T-helper 9 cell (primary cell): ENCODE measurements at regions not wholly inside any gene's neighbourhood (a gene's known extent, or its start where the extent isn't known, plus 50 kb on each side); places are given as distances from the start of the nearest gene placed in this dataset.
A peak's percentile ranks its signal among the peaks of the same experiment; 100 is the strongest.

Experiments used
- DNase-seq: peaks from one replicate; pipeline ENCODE4 v3.0.0-alpha.2; 2020

- DNase-seq = no peak
These were observed 78.3 kb upstream of the AOAH start for GRCh38 chr7:36802459-36803135.

- no peak for DNase-seq
These were observed 72.7 kb upstream of the AOAH start for GRCh38 chr7:36796850-36797536.

DNA sequence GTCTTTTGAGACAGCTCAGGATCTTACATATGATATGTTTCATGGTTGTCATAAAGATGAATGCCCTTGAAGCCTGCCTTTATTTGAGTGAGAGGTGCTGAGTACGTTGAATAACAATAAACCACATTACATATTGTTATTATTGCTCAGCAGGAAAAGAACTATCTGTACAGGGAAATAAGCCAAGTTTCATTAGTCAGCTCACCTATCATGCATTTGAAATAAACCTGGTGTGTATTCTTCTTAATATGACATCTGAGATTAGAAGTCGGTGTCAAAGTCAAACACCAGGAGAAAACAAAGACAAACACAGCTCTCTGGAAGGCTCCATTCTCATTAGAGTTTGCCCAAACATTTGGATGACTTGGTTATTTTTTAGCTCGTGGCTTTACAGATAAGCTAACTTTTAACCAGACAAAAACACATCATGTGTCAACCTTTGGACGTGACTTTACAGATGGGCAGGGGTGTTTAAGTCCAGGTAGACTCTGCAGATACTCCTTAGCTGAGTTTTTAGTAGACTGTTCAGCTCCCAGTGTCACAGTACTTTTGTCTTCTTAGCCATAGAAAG is 71.2 kb upstream of the AOAH start:
- no peak for DNase-seq

DNA sequence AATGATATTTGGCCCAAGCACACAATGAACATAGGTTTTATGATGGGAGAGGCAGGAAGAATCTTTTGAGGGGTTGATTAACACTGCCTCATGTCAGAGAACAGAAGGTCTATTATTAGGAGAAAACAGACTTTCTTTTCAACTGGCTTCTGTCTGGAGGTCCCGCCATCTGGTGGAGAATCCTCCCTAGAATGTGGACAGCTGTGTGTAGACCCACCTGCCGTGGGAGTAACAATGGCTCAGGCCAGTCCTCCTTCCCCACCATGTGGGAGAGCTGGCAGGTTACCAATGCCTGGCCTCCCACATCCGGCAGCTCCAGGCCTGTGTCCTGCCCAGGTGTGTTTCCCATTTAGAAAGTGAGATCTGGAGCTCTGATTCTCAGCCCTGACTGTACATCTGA is 70.4 kb upstream of the AOAH start:
- DNase-seq = no peak

DNA sequence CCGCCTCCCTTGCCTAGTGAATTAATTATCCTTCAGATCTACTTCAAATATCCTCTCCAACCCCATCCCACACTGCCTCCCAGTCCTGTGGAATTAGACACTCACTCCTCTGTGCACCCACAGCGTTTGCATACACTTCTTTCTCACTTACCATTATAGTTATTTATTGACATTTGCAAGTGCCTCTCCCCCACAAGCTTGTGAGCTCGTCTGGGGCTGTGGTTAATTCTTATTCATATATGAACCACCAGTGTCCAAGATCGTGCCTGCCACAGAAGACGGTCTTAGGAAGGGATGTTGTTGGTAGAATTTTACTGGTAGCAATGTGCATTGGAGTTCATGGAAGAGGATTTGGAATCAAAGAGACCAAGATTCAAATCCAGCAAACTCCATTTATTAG is 68.1 kb upstream of the AOAH start:
- no peak for DNase-seq

DNA sequence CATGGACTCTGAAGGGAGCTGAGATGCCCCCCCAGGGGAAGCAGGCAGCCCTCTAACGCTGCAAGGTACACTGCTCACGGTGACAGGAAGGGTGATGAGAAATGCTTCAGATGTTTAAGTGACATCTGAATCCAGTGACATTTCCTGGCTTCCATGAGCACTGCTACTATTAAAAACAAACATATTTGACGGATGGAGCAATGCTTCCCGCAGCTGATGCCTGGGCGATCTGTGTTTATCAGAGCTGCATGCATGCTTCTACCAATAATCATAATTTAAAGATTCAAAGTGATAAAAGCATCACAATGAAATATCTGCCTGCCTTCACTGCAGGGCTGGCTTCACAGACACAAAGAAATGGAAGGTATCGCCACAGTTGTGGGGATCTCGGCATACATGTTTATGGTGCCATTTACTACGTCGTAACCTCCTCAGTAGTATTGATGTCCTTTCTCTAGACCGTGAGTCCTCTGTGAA is 66.1 kb upstream of the AOAH start:
- DNase-seq = no peak

DNA sequence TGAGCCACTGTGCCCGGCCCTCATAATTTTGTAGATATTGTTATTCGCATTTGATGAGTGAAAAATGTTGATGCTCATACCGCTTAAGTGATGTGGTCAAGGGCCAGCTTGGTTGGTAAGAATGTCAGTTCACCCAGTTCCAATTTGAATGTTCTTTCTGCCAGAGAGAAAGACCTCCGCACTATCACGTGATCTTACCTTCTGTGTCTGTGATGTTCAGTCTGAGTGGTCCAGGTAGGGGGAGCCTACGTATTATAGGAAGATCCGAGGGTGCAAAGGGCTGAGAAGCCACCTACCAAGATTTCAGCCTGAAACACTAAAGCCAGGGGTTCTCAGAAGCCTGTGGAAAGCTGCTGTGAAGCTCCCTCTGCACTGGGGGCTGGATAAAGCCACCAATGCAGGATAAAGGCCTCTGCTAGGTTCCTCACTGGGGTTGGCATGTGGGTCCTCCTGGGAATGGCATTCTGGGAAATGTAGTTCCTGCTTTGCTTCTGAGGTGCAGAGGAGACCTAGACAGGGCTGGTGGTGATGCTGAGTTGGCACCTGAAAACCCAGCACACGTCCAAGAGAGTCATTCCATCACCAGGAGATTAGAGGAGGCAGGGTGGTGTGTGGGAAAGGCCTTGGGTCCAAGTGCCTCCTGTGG is 64.7 kb upstream of the AOAH start:
- DNase-seq = no peak

GRCh38 chr7:36787933-36788378 is 63.7 kb upstream of the AOAH start:
- no peak for DNase-seq

DNA sequence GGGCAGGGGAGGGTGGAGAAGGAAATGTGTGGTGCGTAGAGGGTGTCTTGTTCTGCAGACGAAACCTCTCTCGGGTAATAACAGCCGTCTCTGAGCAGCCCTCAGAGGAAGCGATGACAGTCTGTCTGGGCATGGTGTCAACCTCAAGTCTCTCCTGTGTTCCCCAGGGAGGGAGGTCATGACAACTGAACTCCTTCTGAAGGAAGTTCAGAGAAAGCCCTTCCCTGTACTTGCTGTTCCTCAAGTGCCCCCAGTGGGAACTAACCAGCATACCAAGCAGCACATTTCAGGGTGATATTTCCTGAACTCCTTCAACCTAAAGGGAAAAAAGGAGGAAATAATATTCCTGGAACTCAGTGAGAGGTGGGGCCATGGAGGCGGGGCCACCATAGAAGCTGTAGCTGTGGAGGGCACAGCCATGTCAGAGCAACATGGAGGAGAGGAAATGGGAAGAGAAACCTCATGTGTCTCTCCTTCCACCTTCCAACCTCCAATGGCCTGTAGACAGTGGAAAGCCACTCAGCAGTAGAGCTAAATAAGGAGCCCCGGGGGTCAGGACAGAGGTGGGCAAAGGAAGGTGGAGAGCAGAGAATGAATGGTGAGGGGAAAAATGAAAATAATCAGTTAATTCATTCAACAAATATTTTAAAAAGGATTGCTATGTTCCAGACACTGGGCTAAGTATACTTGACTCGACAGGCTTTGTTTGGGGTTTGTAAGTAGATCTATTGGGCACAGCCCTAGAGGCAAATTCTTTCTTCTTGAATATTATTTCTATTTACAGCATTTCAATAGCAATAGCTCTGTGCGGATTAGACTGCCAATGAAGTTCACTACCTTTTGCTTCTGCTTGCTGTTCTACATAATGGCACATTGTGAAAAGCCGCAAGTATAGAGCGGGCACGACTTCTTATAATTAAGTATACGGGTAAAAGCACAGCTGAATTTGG is 61.0 kb upstream of the AOAH start:
- peak; percentile 62 for DNase-seq

DNA sequence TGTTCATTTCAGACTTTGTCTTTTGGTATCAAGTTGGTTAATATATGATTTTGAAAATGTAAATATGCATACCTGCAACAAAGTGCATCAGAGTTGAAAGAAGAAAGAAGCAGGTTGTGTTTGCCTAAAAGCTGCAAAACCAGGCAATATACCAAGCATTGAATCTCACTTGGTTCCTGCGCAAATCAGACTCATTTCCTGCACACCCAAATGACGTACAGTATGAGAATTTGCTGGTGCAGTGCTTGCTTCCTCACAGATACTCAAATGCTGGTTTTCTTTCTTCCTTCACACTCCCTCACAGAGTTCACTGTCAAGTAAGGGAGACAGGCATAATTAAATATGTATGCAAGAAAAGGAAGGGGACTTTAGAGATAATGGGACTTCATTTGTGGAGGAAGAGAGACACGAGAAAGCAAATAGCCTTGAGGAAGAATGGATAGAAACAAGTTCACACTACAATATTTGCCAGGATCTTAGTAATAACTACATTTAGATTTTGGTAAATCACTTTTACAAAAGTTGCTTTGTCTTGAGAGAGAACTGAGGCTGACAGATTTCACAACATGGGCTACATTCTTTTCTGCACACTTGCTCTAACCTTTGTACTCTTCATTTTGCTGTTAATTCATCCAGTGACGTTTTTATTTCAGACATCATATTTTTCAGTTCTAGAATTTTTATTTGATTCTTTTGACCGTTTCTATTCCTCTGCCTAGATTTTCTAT is 56.9 kb upstream of the AOAH start:
- peak; percentile 10 for DNase-seq

GRCh38 chr7:36777855-36778254 is 53.6 kb upstream of the AOAH start:
- DNase-seq = no peak

- DNase-seq = peak; percentile 29
These were observed 52.8 kb upstream of the AOAH start for GRCh38 chr7:36777062-36777461.

DNA sequence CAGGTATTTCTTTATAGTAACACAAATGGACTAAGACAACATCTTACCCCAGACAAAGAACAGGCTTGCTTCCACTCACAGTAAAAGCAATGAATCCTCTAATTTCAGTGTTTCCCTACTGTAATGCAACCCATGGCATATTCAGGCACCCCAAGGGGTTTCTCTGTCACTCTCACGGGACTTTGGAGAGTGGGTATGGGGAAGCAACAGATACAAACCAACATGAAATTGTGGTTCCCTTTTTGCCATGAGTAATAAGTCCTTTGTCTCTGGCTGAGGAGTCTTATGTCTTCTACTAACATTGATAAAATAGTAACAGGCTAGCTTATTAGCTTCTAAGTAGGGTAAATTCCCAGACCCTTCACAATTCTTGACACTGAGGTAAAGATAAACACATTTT is 51.4 kb upstream of the AOAH start:
- no peak for DNase-seq

DNA sequence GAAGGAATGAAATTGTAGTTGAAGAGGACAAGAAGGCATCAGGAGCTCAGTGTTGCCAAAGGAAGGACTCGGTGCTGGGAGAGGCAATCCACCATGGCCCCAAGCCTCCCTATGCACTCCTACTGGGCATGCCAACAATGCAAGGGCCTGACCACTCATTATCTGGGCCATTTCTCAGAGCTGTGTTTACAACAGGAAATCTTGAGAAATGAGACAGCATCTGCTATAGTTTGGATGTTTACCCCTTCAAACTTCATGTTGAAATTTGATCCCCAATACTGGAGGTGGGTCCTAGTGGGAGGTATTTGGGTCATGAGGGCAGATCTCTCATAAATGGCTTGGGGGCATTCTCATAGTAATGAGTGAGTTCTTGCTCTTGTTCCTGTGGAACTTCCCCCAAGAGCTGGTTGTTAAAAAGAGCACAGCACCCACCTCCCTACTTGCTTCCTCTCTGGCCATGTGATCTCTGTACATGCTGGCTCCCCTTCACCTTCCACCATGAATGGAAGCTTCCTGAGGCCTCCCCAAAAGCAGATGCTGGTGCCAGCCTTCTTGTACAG is 50.8 kb upstream of the AOAH start:
- DNase-seq = no peak
